Psoas muscle (tissue), 7 donors: ENCODE measurements at regions not wholly inside any gene's neighbourhood (a gene's known extent, or its start where the extent isn't known, plus 50 kb on each side); places are given as distances from the start of the nearest gene placed in this dataset.
"Not testable (repeated sequence)": the region's sequence is repeated elsewhere in the genome, so short reads cannot be mapped to it uniquely, and the experiment has no call there.

Experiments used
- ATAC-seq, 4 donors: fragments of 200-7000 bp; cut with Tn5 transposase; one replicate each; pipeline ENCODE4 v1.9.1; 2020; ENCODE audit warnings: moderate library complexity in 3 of 4, mild to moderate bottlenecking in 2 of 4
- DNase-seq, 2 donors: peaks; one replicate each; pipeline ENCODE4 v3.0.0-alpha.2; 2020
- H3K27ac ChIP-seq: fragments of 200-600 bp; one replicate; pipeline ENCODE4 v1.8.0; 2022
- H3K27me3 ChIP-seq, 3 donors: fragments of 200-600 bp in 1 of 3; one replicate each; pipeline versions ENCODE4 v1.6.1 to v1.8.0; 2013 to 2022; ENCODE audit warnings: low read length in 2 of 3, mild to moderate bottlenecking in 2 of 3, moderate library complexity in 1 of 3; ENCODE audit not compliant: insufficient read depth in 3 of 3
- H3K36me3 ChIP-seq, 2 donors: fragments of 200-600 bp in 1 of 2; one replicate each; pipeline versions ENCODE4 v1.6.1 to v1.8.0; 2013 to 2022; ENCODE audit warnings: low read depth in 1 of 2, mild to moderate bottlenecking in 1 of 2, moderate library complexity in 1 of 2; ENCODE audit not compliant: insufficient read depth in 1 of 2
- H3K4me1 ChIP-seq: fragments of 200-600 bp; one replicate; pipeline ENCODE4 v1.8.0; 2022
- H3K4me3 ChIP-seq: fragments of 200-600 bp; one replicate; pipeline ENCODE4 v1.8.0; 2022; ENCODE audit warnings: mild to moderate bottlenecking
- H3K9me3 ChIP-seq: fragments of 200-600 bp; one replicate; pipeline ENCODE4 v1.8.0; 2022
- CTCF ChIP-seq: fragments of 200-600 bp; IDR thresholded peaks from one replicate; pipeline ENCODE4 v1.8.0; 2022; ENCODE audit warnings: antibody characterized with exemption
- WGBS, 3 donors: extraction: QIAGEN DNeasy Blood & Tissue Kit; methylation state at CpG; one replicate each; pipeline versions ENCODE4 v1.1.6 to v1.1.7; 2013; 5-methylcytosine and 5-hydroxymethylcytosine counted together
- intact Hi-C, 2 donors: fragments of 100-400 bp; cut with DNase I; formaldehyde crosslinking; loops; one replicate each; pipeline versions ENCODE4 v1.11.0 to v1.14.2; 2022
- donor health status: healthy with polysubstance abuse.
- donor health status: DM: no; HTN: no; CAD: no; lungs with moderate emphysema.
- donor health status: Bipolar disorder and iron deficiency.
- donor health status: healthy.
- donor health status: DM: yes; HTN: yes; CAD: no.
- donor health status: DM: no; HTN: no; CAD: no.
- donor health status: DM: yes; HTN: yes; CAD: no.

GRCh38 chr18:30142870-30143269 lies 899.7 kb downstream of the DSC3 start:
- ATAC-seq: no peak
- TF ChIP-seq CTCF: no peak
- Histone ChIP-seq H3K27ac (no peak overlapping the region), H3K36me3 (no peaks in the 10 kb centered on the region), H3K4me1 (no peaks in the 10 kb centered on the region), H3K4me3 (no peak overlapping the region), H3K9me3 (no peaks in the 10 kb centered on the region), H3K27me3 (no peaks in the 10 kb centered on the region)
- intact Hi-C loops: no loop called here
- 80 to 84% (median 80%) methylated on average over 5 of the region's 5 CpGs for WGBS, 3 donors
- no peak for DNase-seq

GRCh38 chr18:30142248-30142647 lies 900.3 kb downstream of the DSC3 start:
- Histone ChIP-seq H3K4me1 (no peaks in the 10 kb centered on the region), H3K9me3 (no peaks in the 10 kb centered on the region), H3K36me3 (no peaks in the 10 kb centered on the region), H3K27me3 (no peaks in the 10 kb centered on the region), H3K27ac (no peak overlapping the region), H3K4me3 (no peak overlapping the region)
- intact Hi-C loops: no loop called here
- no peak for ATAC-seq
- no peak for DNase-seq
- TF ChIP-seq CTCF: no peak
- WGBS, 3 donors: 32 to 45% (median 37%) methylated on average over 4 of the region's 4 CpGs

- ATAC-seq, intact Hi-C loops: not testable (repeated sequence)
Measured at GRCh38 chr18:30141506-30141905, 901.0 kb downstream of the DSC3 start.

GRCh38 chr18:30139631-30140287 lies 902.8 kb downstream of the DSC3 start:
- intact Hi-C loops: no loop called here
- TF ChIP-seq CTCF: no peak
- 55 to 76% (median 73%) methylated on average over 5 of the region's 5 CpGs for WGBS, 3 donors
- no peak overlapping the region for H3K27ac ChIP-seq
- H3K36me3 ChIP-seq: no peaks in the 10 kb centered on the region
- DNase-seq: no peak
- H3K4me3 ChIP-seq: no peak overlapping the region
- H3K27me3 ChIP-seq: no peaks in the 10 kb centered on the region
- H3K9me3 ChIP-seq: no peaks in the 10 kb centered on the region
- no peaks in the 10 kb centered on the region for H3K4me1 ChIP-seq
- ATAC-seq: no peak

More at GRCh38 chr18:30141506-30141905, 901.0 kb downstream of the DSC3 start:
- not testable (repeated sequence) for H3K9me3 ChIP-seq, H3K4me3 ChIP-seq, H3K27ac ChIP-seq, H3K4me1 ChIP-seq, DNase-seq, H3K27me3 ChIP-seq, H3K36me3 ChIP-seq
- WGBS, 3 donors: 73 to 83% (median 78%) methylated on average over 5 of the region's 5 CpGs

- no peaks in the 10 kb centered on the region for H3K36me3 ChIP-seq
- intact Hi-C loops: no loop called here
- H3K4me3 ChIP-seq: no peak overlapping the region
- ATAC-seq (no peak), DNase-seq (no peak)
- no peaks in the 10 kb centered on the region for H3K9me3 ChIP-seq
- no peaks in the 10 kb centered on the region for H3K4me1 ChIP-seq
- WGBS, 3 donors: 77 to 85% (median 82%) methylated on average over 4 of the region's 4 CpGs
- TF ChIP-seq CTCF: no peak
- H3K27ac ChIP-seq: no peak overlapping the region
- no peaks in the 10 kb centered on the region for H3K27me3 ChIP-seq
Measured at GRCh38 chr18:30135938-30136337, 906.6 kb downstream of the DSC3 start.
